ENCODE measurements at regions not wholly inside any gene's neighbourhood (a gene's known extent, or its start where the extent isn't known, plus 50 kb on each side); places are given as distances from the start of the nearest gene placed in this dataset.

DNA sequence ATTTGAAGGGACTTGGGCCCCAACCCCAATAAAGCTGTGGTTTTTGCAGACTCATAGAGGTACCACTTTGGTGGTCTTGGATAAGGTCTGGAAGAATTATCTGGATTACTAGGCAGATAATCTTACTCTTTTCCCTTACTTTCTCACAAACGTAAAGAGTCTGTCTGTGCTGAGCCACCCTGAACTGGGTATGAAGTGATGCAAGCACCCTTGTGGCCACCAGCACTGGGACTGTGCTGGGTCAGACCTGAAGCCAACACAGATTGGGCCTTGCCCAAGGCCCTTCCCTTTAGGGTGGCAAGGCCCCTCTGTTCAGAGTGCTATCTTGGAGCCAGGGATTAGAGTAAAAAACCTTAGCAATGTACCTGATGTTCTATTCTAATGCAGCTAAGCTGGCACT, 827.0 kb upstream of the RAB6C start:
- H3K4me3 ChIP-seq (ENCODE audit: low read depth, low read length), result no peak overlapping the region
- POLR2A ChIA-PET, result no interaction called here
- DNase-seq (ENCODE audit: low read depth, low spot score), result no peak
- CTCF ChIA-PET, result no interaction called here
- no peaks in the 10 kb centered on the region for H3K27me3 ChIP-seq (ENCODE audit: control insufficient read depth, insufficient read depth, low read length)
- no peaks in the 10 kb centered on the region; the same call in 1 of the 2 replicates for H3K9me3 ChIP-seq (ENCODE audit: control insufficient read depth, insufficient read depth, low read length)
- TF ChIP-seq, protein P1, sequence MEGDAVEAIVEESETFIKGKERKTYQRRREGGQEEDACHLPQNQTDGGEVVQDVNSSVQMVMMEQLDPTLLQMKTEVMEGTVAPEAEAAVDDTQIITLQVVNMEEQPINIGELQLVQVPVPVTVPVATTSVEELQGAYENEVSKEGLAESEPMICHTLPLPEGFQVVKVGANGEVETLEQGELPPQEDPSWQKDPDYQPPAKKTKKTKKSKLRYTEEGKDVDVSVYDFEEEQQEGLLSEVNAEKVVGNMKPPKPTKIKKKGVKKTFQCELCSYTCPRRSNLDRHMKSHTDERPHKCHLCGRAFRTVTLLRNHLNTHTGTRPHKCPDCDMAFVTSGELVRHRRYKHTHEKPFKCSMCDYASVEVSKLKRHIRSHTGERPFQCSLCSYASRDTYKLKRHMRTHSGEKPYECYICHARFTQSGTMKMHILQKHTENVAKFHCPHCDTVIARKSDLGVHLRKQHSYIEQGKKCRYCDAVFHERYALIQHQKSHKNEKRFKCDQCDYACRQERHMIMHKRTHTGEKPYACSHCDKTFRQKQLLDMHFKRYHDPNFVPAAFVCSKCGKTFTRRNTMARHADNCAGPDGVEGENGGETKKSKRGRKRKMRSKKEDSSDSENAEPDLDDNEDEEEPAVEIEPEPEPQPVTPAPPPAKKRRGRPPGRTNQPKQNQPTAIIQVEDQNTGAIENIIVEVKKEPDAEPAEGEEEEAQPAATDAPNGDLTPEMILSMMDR (IDR thresholded peaks at IDR 0.05; ENCODE audit: low read depth, low read length), result no peak
- no peak overlapping the region for H3K27ac ChIP-seq (ENCODE audit: low read depth, low read length)

DNA sequence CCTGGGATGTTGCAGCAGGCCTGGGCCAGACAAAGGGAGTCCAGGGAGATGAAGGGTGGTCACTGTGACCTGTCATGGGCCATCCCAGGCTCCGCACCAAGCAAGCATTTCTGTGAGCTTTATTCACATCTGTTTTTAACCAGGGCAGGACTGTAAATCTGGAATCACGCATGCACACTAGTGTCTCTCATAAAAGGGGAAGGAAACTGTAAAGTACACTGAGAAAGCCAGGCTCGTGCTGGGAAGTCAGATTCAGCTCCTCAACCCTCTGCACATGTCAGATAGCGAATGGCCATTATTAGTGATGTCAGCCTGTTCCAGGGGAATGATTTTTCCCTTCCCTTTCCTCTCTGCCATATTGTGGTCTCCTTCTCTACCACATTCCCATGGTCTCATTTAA, 818.6 kb upstream of the RAB6C start:
- POLR2A ChIA-PET, result no interaction called here
- CTCF ChIA-PET, result no interaction called here
- no peak for DNase-seq (ENCODE audit: low read depth, low spot score)
- no peaks in the 10 kb centered on the region for H3K9me3 ChIP-seq (ENCODE audit: control insufficient read depth, insufficient read depth, low read length)
- no peak overlapping the region for H3K27ac ChIP-seq (ENCODE audit: low read depth, low read length)
- no peaks in the 10 kb centered on the region for H3K27me3 ChIP-seq (ENCODE audit: control insufficient read depth, insufficient read depth, low read length)
- TF ChIP-seq, protein P1 (IDR thresholded peaks at IDR 0.05; ENCODE audit: low read depth, low read length), result no peak
- no peak overlapping the region for H3K4me3 ChIP-seq (ENCODE audit: low read depth, low read length)

DNA sequence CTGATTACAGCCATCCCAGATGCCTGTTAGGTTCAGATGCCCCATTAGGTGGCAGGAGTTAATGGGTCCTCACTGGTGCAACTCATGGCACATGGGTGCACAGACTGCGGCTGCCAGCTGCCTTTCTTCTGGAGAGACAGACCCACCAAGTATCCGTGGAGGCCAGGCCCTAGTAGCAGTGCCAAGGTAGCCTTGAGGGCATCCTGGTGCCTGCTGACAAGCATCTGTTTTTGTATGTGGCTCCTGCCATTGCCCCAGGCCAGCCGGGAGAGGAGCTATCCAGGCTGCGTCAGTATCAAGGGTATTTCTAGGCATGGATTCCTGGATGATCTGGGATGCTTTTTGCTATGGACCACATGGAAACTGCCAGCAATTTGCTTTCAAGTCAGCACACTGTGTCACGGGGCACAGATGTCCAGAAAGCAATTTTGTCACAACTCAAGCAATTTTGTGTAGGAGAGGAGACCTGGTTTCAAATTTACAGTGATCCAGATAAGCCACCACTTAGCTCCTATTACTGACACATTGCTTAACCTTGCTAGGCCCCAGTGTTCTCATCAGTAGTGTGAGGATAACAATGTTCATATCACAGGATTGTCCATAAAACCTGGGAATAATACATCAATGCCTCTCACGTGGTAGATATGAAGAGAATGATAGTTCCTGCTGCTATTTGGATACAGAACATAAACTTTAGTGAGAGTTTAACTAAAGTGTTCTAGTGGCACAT, 815.1 kb upstream of the RAB6C start:
- CTCF ChIA-PET, result interaction anchor here (0.6 kb wide), 1 partner anchor 637 kb away, joined by 3 read pairs; no protein-coding TSS in a partner anchor
- TF ChIP-seq, protein P1 (IDR thresholded peaks at IDR 0.05; ENCODE audit: low read depth, low read length), result no peak
- H3K4me3 ChIP-seq (ENCODE audit: low read depth, low read length), result no peak overlapping the region
- H3K9me3 ChIP-seq (ENCODE audit: control insufficient read depth, insufficient read depth, low read length), result no peaks in the 10 kb centered on the region
- POLR2A ChIA-PET, result no interaction called here
- no peak overlapping the region for H3K27ac ChIP-seq (ENCODE audit: low read depth, low read length)
- no peak for DNase-seq (ENCODE audit: low read depth, low spot score)
- H3K27me3 ChIP-seq (ENCODE audit: control insufficient read depth, insufficient read depth, low read length), result no peaks in the 10 kb centered on the region

DNA sequence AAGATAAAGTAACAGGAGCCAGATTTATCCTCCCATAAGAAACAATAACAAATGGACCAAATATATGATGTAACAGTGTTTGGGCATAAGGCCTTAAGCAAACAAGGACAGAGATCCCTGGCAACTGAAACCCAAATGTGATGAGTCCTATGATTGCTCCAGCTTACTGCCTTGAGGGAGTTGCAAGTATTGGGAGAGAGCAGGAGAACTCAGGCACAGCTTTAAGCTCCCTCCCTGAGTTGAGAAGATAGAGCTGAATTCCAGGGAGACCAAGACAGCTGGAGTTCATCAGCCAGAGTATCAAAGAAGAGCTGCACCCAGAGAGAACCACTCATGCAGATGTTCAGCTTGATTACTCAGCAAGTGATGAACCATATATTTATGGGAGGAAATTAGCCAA, 814.5 kb upstream of the RAB6C start:
- no peak for DNase-seq (ENCODE audit: low read depth, low spot score)
- Histone ChIP-seq H3K4me3 (ENCODE audit: low read depth, low read length) (no peak overlapping the region), H3K9me3 (ENCODE audit: control insufficient read depth, insufficient read depth, low read length) (no peaks in the 10 kb centered on the region), H3K27ac (ENCODE audit: low read depth, low read length) (no peak overlapping the region), H3K27me3 (ENCODE audit: control insufficient read depth, insufficient read depth, low read length) (no peaks in the 10 kb centered on the region)
- TF ChIP-seq, protein P1 (IDR thresholded peaks at IDR 0.05; ENCODE audit: low read depth, low read length), result no peak
- CTCF ChIA-PET, result no interaction called here
- POLR2A ChIA-PET, result no interaction called here

DNA sequence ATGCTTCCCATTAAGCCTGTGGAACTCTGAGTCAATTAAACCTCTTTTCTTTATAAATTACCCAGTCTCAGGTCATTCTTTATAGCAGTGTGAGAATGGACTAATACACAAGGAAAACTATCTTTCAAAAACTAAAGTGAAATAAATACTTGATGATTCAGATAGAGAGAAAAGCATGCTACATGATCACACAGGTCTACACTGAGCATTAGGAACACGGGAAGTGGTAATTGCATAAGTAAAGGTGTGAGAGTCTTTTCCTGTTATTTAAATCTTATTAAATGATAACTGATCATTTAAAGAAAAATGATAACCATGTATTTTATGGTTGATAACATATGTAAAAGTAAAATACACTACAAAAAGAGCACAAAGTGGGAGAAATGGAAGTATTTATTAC, 812.0 kb upstream of the RAB6C start:
- TF ChIP-seq, protein P1 (IDR thresholded peaks at IDR 0.05; ENCODE audit: low read depth, low read length), result no peak
- POLR2A ChIA-PET, result no interaction called here
- H3K27me3 ChIP-seq (ENCODE audit: control insufficient read depth, insufficient read depth, low read length), result no peaks in the 10 kb centered on the region
- no peak overlapping the region for H3K27ac ChIP-seq (ENCODE audit: low read depth, low read length)
- CTCF ChIA-PET, result no interaction called here
- no peaks in the 10 kb centered on the region for H3K9me3 ChIP-seq (ENCODE audit: control insufficient read depth, insufficient read depth, low read length)
- DNase-seq (ENCODE audit: low read depth, low spot score), result no peak
- no peak overlapping the region for H3K4me3 ChIP-seq (ENCODE audit: low read depth, low read length)

Data from AG04450 (cell line).